GM21360 (cell line): ENCODE measurements at regions not wholly inside any gene's neighbourhood (a gene's known extent, or its start where the extent isn't known, plus 50 kb on each side); places are given as distances from the start of the nearest gene placed in this dataset.
"Not testable (repeated sequence)": the region's sequence is repeated elsewhere in the genome, so short reads cannot be mapped to it uniquely, and the experiment has no call there.

Source experiments
- ATAC-seq: cut with Tn5 transposase; IDR thresholded peaks from one replicate; pipeline ENCODE4 v1.9.1; 2021; ENCODE audit warnings: mild to moderate bottlenecking, moderate library complexity; ENCODE audit not compliant: unreplicated experiment

- ATAC-seq = peak; percentile 78
These were observed 201.3 kb downstream of the RBM46 start for GRCh38 chr4:154982187-154983047.

GRCh38 chr4:154983714-154984113, 202.6 kb downstream of the RBM46 start:
- ATAC-seq = no peak

- peak; percentile 96 for ATAC-seq
These were observed 203.1 kb downstream of the RBM46 start for GRCh38 chr4:154984148-154984547.

- ATAC-seq = no peak
These were observed 203.5 kb downstream of the RBM46 start for GRCh38 chr4:154984616-154985015.

- no peak for ATAC-seq
These were observed 204.6 kb downstream of the RBM46 start for GRCh38 chr4:154985673-154986072.

- ATAC-seq = no peak
These were observed 207.4 kb downstream of the RBM46 start for GRCh38 chr4:154988511-154988910.

GRCh38 chr4:154989511-154989910, 208.4 kb downstream of the RBM46 start:
- no peak for ATAC-seq

- not testable (repeated sequence) for ATAC-seq
These were observed 210.6 kb upstream of the NPY2R start for GRCh38 chr4:154997866-154998265.

GRCh38 chr4:154998284-154998683, 210.2 kb upstream of the NPY2R start:
- no peak for ATAC-seq

GRCh38 chr4:154998773-154999172, 209.7 kb upstream of the NPY2R start:
- ATAC-seq = no peak

GRCh38 chr4:154999950-155000578, 208.4 kb upstream of the NPY2R start:
- ATAC-seq = no peak

- ATAC-seq = no peak
These were observed 207.2 kb upstream of the NPY2R start for GRCh38 chr4:155001251-155001650.

GRCh38 chr4:155005395-155006090, 202.9 kb upstream of the NPY2R start:
- no peak for ATAC-seq

- ATAC-seq = no peak
These were observed 200.7 kb upstream of the NPY2R start for GRCh38 chr4:155007660-155008176.

GRCh38 chr4:155008389-155008788, 200.0 kb upstream of the NPY2R start:
- no peak for ATAC-seq

GRCh38 chr4:155009288-155009687, 199.1 kb upstream of the NPY2R start:
- no peak for ATAC-seq

- no peak for ATAC-seq
These were observed 198.1 kb upstream of the NPY2R start for GRCh38 chr4:155010376-155010775.

- no peak for ATAC-seq
These were observed 197.2 kb upstream of the NPY2R start for GRCh38 chr4:155011163-155011780.

GRCh38 chr4:155012469-155012868, 196.0 kb upstream of the NPY2R start:
- no peak for ATAC-seq

GRCh38 chr4:155017426-155017825, 191.0 kb upstream of the NPY2R start:
- ATAC-seq = no peak
